Right lobe of liver (tissue), 6 donors: ENCODE measurements at regions not wholly inside any gene's neighbourhood (a gene's known extent, or its start where the extent isn't known, plus 50 kb on each side); places are given as distances from the start of the nearest gene placed in this dataset.

Experiments used
- ATAC-seq, 4 donors: fragments of 200-7000 bp; cut with Tn5 transposase; one replicate each; pipeline ENCODE4 v1.9.1; 2020; ENCODE audit warnings: mild to moderate bottlenecking in 4 of 4, moderate library complexity in 4 of 4
- DNase-seq, 3 donors: peaks; one replicate each; pipeline ENCODE4 v3.0.0-alpha.2; 2020
- H3K27ac ChIP-seq, 3 donors: fragments of 200-600 bp; one replicate each; pipeline ENCODE4 v1.8.0; 2022
- H3K27me3 ChIP-seq, 2 donors: fragments of 200-600 bp; one replicate each; pipeline ENCODE4 v1.8.0; 2022
- H3K36me3 ChIP-seq, 4 donors: fragments of 200-600 bp; sonication (generic) in 1 of 4; one replicate each; pipeline versions ENCODE4 v1.5.1 to v1.8.0; 2017 to 2022; ENCODE audit warnings: control low read depth in 1 of 4
- H3K4me1 ChIP-seq, 4 donors: fragments of 200-600 bp; sonication (generic) in 1 of 4; one replicate each; pipeline versions ENCODE4 v1.5.1 to v1.8.0; 2017 to 2022; ENCODE audit warnings: control low read depth in 1 of 4
- H3K4me3 ChIP-seq, 3 donors: fragments of 200-600 bp; one replicate each; pipeline ENCODE4 v1.8.0; 2022
- H3K9me3 ChIP-seq, 4 donors: fragments of 200-600 bp; sonication (generic) in 1 of 4; one replicate each; pipeline versions ENCODE4 v1.5.1 to v1.8.0; 2017 to 2022; ENCODE audit warnings: control low read depth in 1 of 4
- POLR2A ChIP-seq: fragments of 450-650 bp; IDR thresholded peaks from one replicate; pipeline ENCODE4 v1.6.1; 2017; ENCODE audit warnings: antibody characterized with exemption, mild to moderate bottlenecking
- WGBS: methylation state at CpG from one replicate; pipeline ENCODE4 v1.1.6; 2018; ENCODE audit warnings: low coverage, low lambda C conversion rate; ENCODE audit not compliant: insufficient coverage; ENCODE audit errors: missing lambda C conversion rate; 5-methylcytosine and 5-hydroxymethylcytosine counted together
- intact Hi-C, 2 donors: fragments of 100-400 bp; cut with DNase I; formaldehyde crosslinking; loops; one replicate each; pipeline versions ENCODE4 v1.11.2 to v1.14.1; 2022
- TF ChIP-seq, protein P1 (sequence below), 4 donors: fragments of 200-600 bp in 3 of 4; fragments of 450-650 bp in 1 of 4; IDR thresholded peaks; one replicate each; pipeline versions ENCODE4 v1.5.1 to v1.8.0; 2016 to 2022; ENCODE audit warnings: antibody characterized with exemption in 4 of 4, mild to moderate bottlenecking in 2 of 4
- donor health status: DM: no; HTN: yes; CAD: no.
- donor health status: DM: no; HTN: no; CAD: no.
- donor health status: DM: no; HTN: no; CAD: no.
- donor health status: DM: no; HTN: yes; CAD: no.
- donor health status: DM: no; HTN: yes; CAD: no.

DNA sequence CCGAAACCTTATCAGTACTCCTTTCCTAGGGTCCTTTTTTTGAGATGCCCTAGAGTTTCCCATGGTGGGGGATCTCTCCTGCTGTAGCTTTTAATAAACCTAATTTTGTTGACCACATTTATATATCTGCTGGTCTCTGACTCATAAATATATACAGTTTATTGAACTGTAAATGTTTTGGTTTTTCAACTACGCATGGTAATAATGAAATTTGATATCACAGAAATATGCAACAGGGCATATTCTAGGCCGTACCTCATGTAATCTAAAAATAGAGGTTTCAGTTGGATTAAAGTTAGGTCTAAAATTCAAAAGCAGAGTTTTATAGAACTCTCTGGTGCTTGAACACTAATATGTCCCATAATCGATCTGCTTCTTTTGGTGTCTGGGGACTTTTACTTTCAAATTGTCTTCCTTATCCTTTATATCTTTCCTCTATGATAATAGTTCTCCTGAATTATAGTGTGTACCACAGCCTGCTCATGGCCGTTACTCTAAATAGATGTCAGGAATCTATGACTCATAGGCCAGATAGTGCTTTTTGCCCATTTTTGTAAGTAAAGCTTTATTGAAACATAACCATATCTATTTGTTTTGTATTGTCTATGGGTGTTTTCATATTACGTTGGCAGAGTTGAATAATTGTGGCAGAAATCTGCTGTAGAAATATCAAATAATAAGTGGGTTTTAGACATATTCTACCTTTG lies 324.8 kb upstream of the PCDH9 start:
- no peak for ATAC-seq
- no peaks in the 10 kb centered on the region for H3K27me3 ChIP-seq
- no peak for DNase-seq
- TF ChIP-seq, protein P1, sequence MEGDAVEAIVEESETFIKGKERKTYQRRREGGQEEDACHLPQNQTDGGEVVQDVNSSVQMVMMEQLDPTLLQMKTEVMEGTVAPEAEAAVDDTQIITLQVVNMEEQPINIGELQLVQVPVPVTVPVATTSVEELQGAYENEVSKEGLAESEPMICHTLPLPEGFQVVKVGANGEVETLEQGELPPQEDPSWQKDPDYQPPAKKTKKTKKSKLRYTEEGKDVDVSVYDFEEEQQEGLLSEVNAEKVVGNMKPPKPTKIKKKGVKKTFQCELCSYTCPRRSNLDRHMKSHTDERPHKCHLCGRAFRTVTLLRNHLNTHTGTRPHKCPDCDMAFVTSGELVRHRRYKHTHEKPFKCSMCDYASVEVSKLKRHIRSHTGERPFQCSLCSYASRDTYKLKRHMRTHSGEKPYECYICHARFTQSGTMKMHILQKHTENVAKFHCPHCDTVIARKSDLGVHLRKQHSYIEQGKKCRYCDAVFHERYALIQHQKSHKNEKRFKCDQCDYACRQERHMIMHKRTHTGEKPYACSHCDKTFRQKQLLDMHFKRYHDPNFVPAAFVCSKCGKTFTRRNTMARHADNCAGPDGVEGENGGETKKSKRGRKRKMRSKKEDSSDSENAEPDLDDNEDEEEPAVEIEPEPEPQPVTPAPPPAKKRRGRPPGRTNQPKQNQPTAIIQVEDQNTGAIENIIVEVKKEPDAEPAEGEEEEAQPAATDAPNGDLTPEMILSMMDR (IDR thresholded peaks at IDR 0.05): no peak
- TF ChIP-seq POLR2A: no peak
- 52% methylated on average over 6 of the region's 6 CpGs for WGBS
- no peaks in the 10 kb centered on the region for H3K9me3 ChIP-seq
- no peak overlapping the region for H3K4me3 ChIP-seq
- H3K36me3 ChIP-seq: no peaks in the 10 kb centered on the region
- H3K27ac ChIP-seq: no peak overlapping the region
- intact Hi-C loops: no loop called here
- no peaks in the 10 kb centered on the region for H3K4me1 ChIP-seq

GRCh38 chr13:67554286-67554685 lies 324.1 kb upstream of the PCDH9 start:
- intact Hi-C loops: no loop called here
- Histone ChIP-seq H3K9me3 (no peaks in the 10 kb centered on the region), H3K4me3 (no peak overlapping the region), H3K27ac (no peak overlapping the region), H3K4me1 (no peaks in the 10 kb centered on the region), H3K27me3 (no peaks in the 10 kb centered on the region), H3K36me3 (no peaks in the 10 kb centered on the region)
- DNase-seq: no peak
- no peak for TF ChIP-seq POLR2A
- TF ChIP-seq, protein P1 (IDR thresholded peaks at IDR 0.05): no peak
- ATAC-seq: no peak

DNA sequence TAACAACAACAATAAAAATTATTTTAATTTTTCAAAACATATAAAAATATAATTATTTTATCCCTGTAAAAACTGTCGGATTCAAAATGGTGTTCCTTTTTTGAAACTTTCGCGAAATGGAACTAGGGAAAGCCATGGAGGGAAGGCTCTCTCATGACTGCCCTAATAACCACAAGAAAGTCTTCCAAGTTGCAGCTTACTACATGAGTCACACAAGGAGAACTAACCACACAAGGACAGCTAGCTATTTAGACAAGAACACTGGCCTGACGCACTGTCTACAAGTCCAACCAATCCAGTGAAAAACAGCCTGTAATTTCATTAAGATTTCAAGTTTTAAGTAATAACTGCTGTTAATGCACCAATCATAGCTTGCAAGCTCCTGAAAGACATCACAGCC lies 319.2 kb upstream of the PCDH9 start:
- ATAC-seq: no peak
- intact Hi-C loops: no loop called here
- H3K27me3 ChIP-seq: no peaks in the 10 kb centered on the region
- H3K9me3 ChIP-seq: no peaks in the 10 kb centered on the region
- TF ChIP-seq, protein P1 (IDR thresholded peaks at IDR 0.05): no peak
- no peak for TF ChIP-seq POLR2A
- no peak overlapping the region for H3K27ac ChIP-seq
- DNase-seq: no peak
- H3K36me3 ChIP-seq: no peaks in the 10 kb centered on the region
- 73% methylated on average over 4 of the region's 4 CpGs for WGBS
- no peaks in the 10 kb centered on the region for H3K4me1 ChIP-seq
- no peak overlapping the region for H3K4me3 ChIP-seq

DNA sequence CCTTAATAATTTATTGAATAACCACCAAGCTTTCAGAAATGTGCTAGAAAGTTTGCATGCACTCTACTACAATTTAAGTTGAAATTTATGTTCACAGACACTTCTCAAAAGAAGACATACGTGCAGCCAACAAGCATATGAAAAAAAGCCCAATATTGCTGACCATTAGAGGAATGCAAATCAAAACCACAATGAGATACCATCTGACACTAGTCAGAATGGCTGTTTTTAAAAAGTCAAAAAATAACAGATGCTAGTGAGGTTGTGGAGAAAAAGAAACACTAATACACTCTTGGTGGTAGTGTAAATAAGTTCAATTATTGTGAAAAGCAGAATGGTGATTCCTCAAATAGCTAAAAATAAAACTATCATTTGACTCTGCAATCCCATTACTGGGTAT lies 308.8 kb upstream of the PCDH9 start:
- H3K27ac ChIP-seq: no peak overlapping the region
- no peaks in the 10 kb centered on the region for H3K4me1 ChIP-seq
- ATAC-seq (no peak), DNase-seq (no peak)
- no peaks in the 10 kb centered on the region for H3K27me3 ChIP-seq
- intact Hi-C loops: no loop called here
- no peaks in the 10 kb centered on the region for H3K9me3 ChIP-seq
- no peak for TF ChIP-seq POLR2A
- TF ChIP-seq, protein P1 (IDR thresholded peaks at IDR 0.05): no peak
- H3K4me3 ChIP-seq: no peak overlapping the region
- H3K36me3 ChIP-seq: no peaks in the 10 kb centered on the region
- 37% methylated on average over 1 of the region's 1 CpG for WGBS

- intact Hi-C loops: no loop called here
- Histone ChIP-seq H3K27ac (no peak overlapping the region), H3K9me3 (no peaks in the 10 kb centered on the region), H3K36me3 (no peaks in the 10 kb centered on the region), H3K4me1 (no peaks in the 10 kb centered on the region), H3K27me3 (no peaks in the 10 kb centered on the region), H3K4me3 (no peak overlapping the region)
- TF ChIP-seq POLR2A: no peak
- TF ChIP-seq, protein P1 (IDR thresholded peaks at IDR 0.05): no peak
- WGBS: 53% methylated on average over 2 of the region's 2 CpGs
- ATAC-seq (no peak), DNase-seq (no peak)
Measured at GRCh38 chr13:67520886-67521285, 290.8 kb upstream of the PCDH9 start.
